ENCODE measurements at regions not wholly inside any gene's neighbourhood (a gene's known extent, or its start where the extent isn't known, plus 50 kb on each side); places are given as distances from the start of the nearest gene placed in this dataset.

DNA sequence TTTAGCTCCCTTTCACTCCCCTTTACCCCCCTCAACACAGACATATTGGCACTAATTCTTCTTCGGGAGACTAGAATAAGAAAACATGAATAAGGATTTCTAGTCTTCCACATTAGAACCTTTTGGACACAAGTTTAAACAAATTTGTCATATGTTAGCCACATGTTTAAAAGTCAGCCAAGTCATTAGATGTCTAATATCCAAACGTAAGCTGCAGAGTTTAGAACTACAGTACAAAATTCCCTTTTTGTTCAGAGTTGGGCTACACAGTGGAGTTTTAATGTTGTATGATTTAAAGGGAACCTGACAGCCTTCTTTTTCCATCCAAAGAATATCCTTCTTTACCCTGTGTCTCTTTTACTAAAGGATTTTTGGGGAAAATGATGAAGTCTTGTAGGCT lies 79.8 kb downstream of the PDE6H start (continued):
- TF ChIP-seq NFYB (IDR thresholded peaks at IDR 0.05; ENCODE audit: insufficient read depth, low read depth, low read length): no peak
- no peak for TF ChIP-seq DPF2 (IDR thresholded peaks at IDR 0.05)
- TF ChIP-seq RELA (IDR thresholded peaks at IDR 0.05; ENCODE audit: borderline replicate concordance, partially characterized antibody): no peak

DNA sequence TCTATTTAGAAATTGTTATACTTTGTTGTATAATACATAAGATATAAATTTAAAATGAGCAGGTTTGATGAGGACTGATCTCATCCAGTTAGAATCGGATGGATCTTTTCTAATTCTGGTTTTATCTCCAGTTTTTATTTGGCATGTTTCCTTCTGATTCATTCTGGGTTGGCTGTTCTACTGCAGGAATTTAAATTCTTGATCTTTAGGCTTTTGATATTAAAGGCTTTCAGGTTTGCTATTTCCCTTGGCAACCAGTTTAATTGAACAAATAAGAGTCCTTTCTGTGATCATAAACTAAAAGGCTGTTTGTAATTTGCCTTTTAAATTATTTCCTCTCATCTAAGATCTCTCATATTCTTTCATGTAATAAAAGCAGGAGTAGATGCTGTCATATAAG lies 83.4 kb downstream of the PDE6H start:
- no peak for FAIRE-seq
- DNase-seq (ENCODE audit: low read depth, low spot score): no peak

More for the DNA sequence above, 83.4 kb downstream of the PDE6H start:
- H3K4me3 ChIP-seq: no peak overlapping the region
- no peaks in the 10 kb centered on the region for H3K36me3 ChIP-seq (ENCODE audit: control insufficient read depth in 2 of 2, insufficient read depth in 2 of 2, low read length in 1 of 2)
- no peak overlapping the region for H3K27ac ChIP-seq (ENCODE audit: control insufficient read depth, insufficient read depth)
- H4K20me1 ChIP-seq (ENCODE audit: control insufficient read depth, insufficient read depth): no peaks in the 10 kb centered on the region
- CTCF ChIA-PET: no interaction called here
- no peaks in the 10 kb centered on the region for H3K9me3 ChIP-seq (replicated peaks; ENCODE audit: control insufficient read depth, insufficient read depth, low read length)
- POLR2A ChIA-PET: no interaction called here
- BruUV-seq (replicated peaks): no TSS peak
- no peaks in the 10 kb centered on the region for H3K27me3 ChIP-seq (replicated peaks in 1 of 2; ENCODE audit: control insufficient read depth in 2 of 2, insufficient read depth in 2 of 2, low read length in 1 of 2)
- in situ Hi-C loops (cut with MboI): no loop called here
- SMC1A ChIA-PET (ENCODE audit: uncharacterized antibody, unreplicated experiment): no interaction called here
- intact Hi-C loops (cut with micrococcal nuclease; ENCODE audit: unreplicated experiment): no loop called here
- H3K79me2 ChIP-seq (ENCODE audit: control insufficient read depth, insufficient read depth, low read length): no peaks in the 10 kb centered on the region
- ATAC-seq: no peak
- H3K4me2 ChIP-seq (ENCODE audit: control insufficient read depth, insufficient read depth): no peak overlapping the region
- H3K4me1 ChIP-seq (ENCODE audit: control insufficient read depth, insufficient read depth, low read length): no peaks in the 10 kb centered on the region
- 57% methylated on average over 1 of the region's 1 CpG for WGBS (ENCODE audit: insufficient coverage, insufficient replicate concordance, low lambda C conversion rate, missing lambda C conversion rate)
- H3K9ac ChIP-seq (ENCODE audit: control insufficient read depth, insufficient read depth, low read length): no peak overlapping the region
- H2AFZ ChIP-seq (ENCODE audit: control insufficient read depth, low read depth, low read length): no peak overlapping the region
- RAD21 ChIA-PET (ENCODE audit: unreplicated experiment): no interaction called here
- no peak for TF ChIP-seq CBX3 (IDR thresholded peaks at IDR 0.05; ENCODE audit: borderline replicate concordance, low read depth)
- no peak for TF ChIP-seq ZSCAN29 (IDR thresholded peaks at IDR 0.05)
- TF ChIP-seq MYB (IDR thresholded peaks at IDR 0.05; ENCODE audit: borderline replicate concordance, low read depth, low read length): no peak
- TF ChIP-seq NFXL1 (IDR thresholded peaks at IDR 0.05; ENCODE audit: borderline replicate concordance): no peak
- no peak for TF ChIP-seq POU2F2 (IDR thresholded peaks at IDR 0.05; ENCODE audit: borderline replicate concordance, low read depth, low read length)
- TF ChIP-seq EGR1 (IDR thresholded peaks at IDR 0.05; ENCODE audit: borderline replicate concordance in 1 of 2, low read depth in 2 of 2, low read length in 2 of 2): no peak
- TF ChIP-seq PML (IDR thresholded peaks at IDR 0.05; ENCODE audit: low read length): no peak
- TF ChIP-seq, protein P1, sequence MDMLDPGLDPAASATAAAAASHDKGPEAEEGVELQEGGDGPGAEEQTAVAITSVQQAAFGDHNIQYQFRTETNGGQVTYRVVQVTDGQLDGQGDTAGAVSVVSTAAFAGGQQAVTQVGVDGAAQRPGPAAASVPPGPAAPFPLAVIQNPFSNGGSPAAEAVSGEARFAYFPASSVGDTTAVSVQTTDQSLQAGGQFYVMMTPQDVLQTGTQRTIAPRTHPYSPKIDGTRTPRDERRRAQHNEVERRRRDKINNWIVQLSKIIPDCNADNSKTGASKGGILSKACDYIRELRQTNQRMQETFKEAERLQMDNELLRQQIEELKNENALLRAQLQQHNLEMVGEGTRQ (IDR thresholded peaks at IDR 0.05; ENCODE audit: borderline replicate concordance, low read depth, low read length): no peak
- no peak for TF ChIP-seq RFX5 (IDR thresholded peaks at IDR 0.05; ENCODE audit: low read depth, low read length)
- no peak for TF ChIP-seq PAX8 (IDR thresholded peaks at IDR 0.05)
- TF ChIP-seq, protein P2, sequence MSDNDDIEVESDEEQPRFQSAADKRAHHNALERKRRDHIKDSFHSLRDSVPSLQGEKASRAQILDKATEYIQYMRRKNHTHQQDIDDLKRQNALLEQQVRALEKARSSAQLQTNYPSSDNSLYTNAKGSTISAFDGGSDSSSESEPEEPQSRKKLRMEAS (IDR thresholded peaks at IDR 0.05; ENCODE audit: low read depth, low read length): no peak
- TF ChIP-seq ZNF217 (IDR thresholded peaks at IDR 0.05): no peak
- TF ChIP-seq, protein P3, sequence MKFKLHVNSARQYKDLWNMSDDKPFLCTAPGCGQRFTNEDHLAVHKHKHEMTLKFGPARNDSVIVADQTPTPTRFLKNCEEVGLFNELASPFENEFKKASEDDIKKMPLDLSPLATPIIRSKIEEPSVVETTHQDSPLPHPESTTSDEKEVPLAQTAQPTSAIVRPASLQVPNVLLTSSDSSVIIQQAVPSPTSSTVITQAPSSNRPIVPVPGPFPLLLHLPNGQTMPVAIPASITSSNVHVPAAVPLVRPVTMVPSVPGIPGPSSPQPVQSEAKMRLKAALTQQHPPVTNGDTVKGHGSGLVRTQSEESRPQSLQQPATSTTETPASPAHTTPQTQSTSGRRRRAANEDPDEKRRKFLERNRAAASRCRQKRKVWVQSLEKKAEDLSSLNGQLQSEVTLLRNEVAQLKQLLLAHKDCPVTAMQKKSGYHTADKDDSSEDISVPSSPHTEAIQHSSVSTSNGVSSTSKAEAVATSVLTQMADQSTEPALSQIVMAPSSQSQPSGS (IDR thresholded peaks at IDR 0.05; ENCODE audit: low read length): no peak
- TF ChIP-seq CEBPB (IDR thresholded peaks at IDR 0.05; ENCODE audit: borderline replicate concordance in 1 of 2, low read depth in 2 of 2, low read length in 2 of 2): no peak
- TF ChIP-seq, protein P4, sequence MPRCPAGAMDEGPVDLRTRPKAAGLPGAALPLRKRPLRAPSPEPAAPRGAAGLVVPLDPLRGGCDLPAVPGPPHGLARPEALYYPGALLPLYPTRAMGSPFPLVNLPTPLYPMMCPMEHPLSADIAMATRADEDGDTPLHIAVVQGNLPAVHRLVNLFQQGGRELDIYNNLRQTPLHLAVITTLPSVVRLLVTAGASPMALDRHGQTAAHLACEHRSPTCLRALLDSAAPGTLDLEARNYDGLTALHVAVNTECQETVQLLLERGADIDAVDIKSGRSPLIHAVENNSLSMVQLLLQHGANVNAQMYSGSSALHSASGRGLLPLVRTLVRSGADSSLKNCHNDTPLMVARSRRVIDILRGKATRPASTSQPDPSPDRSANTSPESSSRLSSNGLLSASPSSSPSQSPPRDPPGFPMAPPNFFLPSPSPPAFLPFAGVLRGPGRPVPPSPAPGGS (IDR thresholded peaks at IDR 0.05; ENCODE audit: borderline replicate concordance, insufficient read depth, low read depth, low read length, poor library complexity, severe bottlenecking): no peak
